ENCODE measurements at regions not wholly inside any gene's neighbourhood (a gene's known extent, or its start where the extent isn't known, plus 50 kb on each side); places are given as distances from the start of the nearest gene placed in this dataset.

- ATAC-seq (ENCODE audit: low read depth), result no peak
- H3K4me3 ChIP-seq (ENCODE audit: severe bottlenecking), result no peak overlapping the region
- no peaks in the 10 kb centered on the region for H3K9me3 ChIP-seq (ENCODE audit: severe bottlenecking)
- H3K36me3 ChIP-seq (ENCODE audit: low read depth), result no peaks in the 10 kb centered on the region
- no peaks in the 10 kb centered on the region for H3K27me3 ChIP-seq (ENCODE audit: insufficient read depth, poor library complexity, severe bottlenecking)
- no peak overlapping the region for H3K27ac ChIP-seq (ENCODE audit: poor library complexity, severe bottlenecking)
- no peak for TF ChIP-seq CTCF (IDR thresholded peaks at IDR 0.05; ENCODE audit: poor library complexity, severe bottlenecking)
- no peaks in the 10 kb centered on the region for H3K4me1 ChIP-seq (ENCODE audit: insufficient read depth, poor library complexity, severe bottlenecking)
- DNase-seq (ENCODE audit: low spot score), result no peak
Observed at GRCh38 chr18:64566456-64566855, 417.6 kb upstream of the LINC00305 start.

- H3K27ac ChIP-seq (ENCODE audit: poor library complexity, severe bottlenecking), result no peak overlapping the region
- no peaks in the 10 kb centered on the region for H3K36me3 ChIP-seq (ENCODE audit: low read depth)
- no peaks in the 10 kb centered on the region for H3K27me3 ChIP-seq (ENCODE audit: insufficient read depth, poor library complexity, severe bottlenecking)
- no peak overlapping the region for H3K4me3 ChIP-seq (ENCODE audit: severe bottlenecking)
- DNase-seq (ENCODE audit: low spot score), result no peak
- no peaks in the 10 kb centered on the region for H3K4me1 ChIP-seq (ENCODE audit: insufficient read depth, poor library complexity, severe bottlenecking)
- no peaks in the 10 kb centered on the region for H3K9me3 ChIP-seq (ENCODE audit: severe bottlenecking)
- no peak for ATAC-seq (ENCODE audit: low read depth)
- TF ChIP-seq CTCF (IDR thresholded peaks at IDR 0.05; ENCODE audit: poor library complexity, severe bottlenecking), result no peak
Observed at GRCh38 chr18:64562651-64563050, 413.8 kb upstream of the LINC00305 start.

GRCh38 chr18:64546451-64546850 lies 397.6 kb upstream of the LINC00305 start:
- Histone ChIP-seq H3K9me3 (ENCODE audit: severe bottlenecking) (no peaks in the 10 kb centered on the region), H3K4me3 (ENCODE audit: severe bottlenecking) (no peak overlapping the region), H3K36me3 (ENCODE audit: low read depth) (no peaks in the 10 kb centered on the region), H3K27ac (ENCODE audit: poor library complexity, severe bottlenecking) (no peak overlapping the region), H3K4me1 (ENCODE audit: insufficient read depth, poor library complexity, severe bottlenecking) (no peaks in the 10 kb centered on the region), H3K27me3 (ENCODE audit: insufficient read depth, poor library complexity, severe bottlenecking) (no peaks in the 10 kb centered on the region)
- no peak for TF ChIP-seq CTCF (IDR thresholded peaks at IDR 0.05; ENCODE audit: poor library complexity, severe bottlenecking)
- DNase-seq (ENCODE audit: low spot score) (no peak), ATAC-seq (ENCODE audit: low read depth) (no peak)

GRCh38 chr18:64539847-64540246 lies 391.0 kb upstream of the LINC00305 start:
- DNase-seq (ENCODE audit: low spot score) (no peak), ATAC-seq (ENCODE audit: low read depth) (no peak)
- H3K27me3 ChIP-seq (ENCODE audit: insufficient read depth, poor library complexity, severe bottlenecking), result no peaks in the 10 kb centered on the region
- TF ChIP-seq CTCF (IDR thresholded peaks at IDR 0.05; ENCODE audit: poor library complexity, severe bottlenecking), result no peak
- no peaks in the 10 kb centered on the region for H3K4me1 ChIP-seq (ENCODE audit: insufficient read depth, poor library complexity, severe bottlenecking)
- no peaks in the 10 kb centered on the region for H3K9me3 ChIP-seq (ENCODE audit: severe bottlenecking)
- H3K27ac ChIP-seq (ENCODE audit: poor library complexity, severe bottlenecking), result no peak overlapping the region
- no peaks in the 10 kb centered on the region for H3K36me3 ChIP-seq (ENCODE audit: low read depth)
- no peak overlapping the region for H3K4me3 ChIP-seq (ENCODE audit: severe bottlenecking)

GRCh38 chr18:64528646-64529045 lies 379.8 kb upstream of the LINC00305 start:
- no peak for ATAC-seq (ENCODE audit: low read depth)
- Histone ChIP-seq H3K27me3 (ENCODE audit: insufficient read depth, poor library complexity, severe bottlenecking) (no peaks in the 10 kb centered on the region), H3K27ac (ENCODE audit: poor library complexity, severe bottlenecking) (no peak overlapping the region), H3K4me3 (ENCODE audit: severe bottlenecking) (no peak overlapping the region), H3K4me1 (ENCODE audit: insufficient read depth, poor library complexity, severe bottlenecking) (no peaks in the 10 kb centered on the region), H3K36me3 (ENCODE audit: low read depth) (no peaks in the 10 kb centered on the region), H3K9me3 (ENCODE audit: severe bottlenecking) (no peaks in the 10 kb centered on the region)
- no peak for TF ChIP-seq CTCF (IDR thresholded peaks at IDR 0.05; ENCODE audit: poor library complexity, severe bottlenecking)
- no peak for DNase-seq (ENCODE audit: low spot score)

All from RWPE2 (cell line).